Suppressor macrophage (primary cell): ENCODE measurements at regions not wholly inside any gene's neighbourhood (a gene's known extent, or its start where the extent isn't known, plus 50 kb on each side); places are given as distances from the start of the nearest gene placed in this dataset.

ENCODE experiments used
- DNase-seq, 4 experiments: peaks; one replicate each; pipeline ENCODE4 v3.0.0-alpha.2; 2020 to 2022

GRCh38 chr11:8323161-8323935, 59.7 kb upstream of the LMO1 start:
- DNase-seq = no peak

GRCh38 chr11:8321876-8322275, 58.2 kb upstream of the LMO1 start:
- no peak for DNase-seq

- peak in 3 of 4 experiments; percentile 33 to 59 (median 47) for DNase-seq
These were observed 56.4 kb upstream of the LMO1 start for GRCh38 chr11:8320076-8320475.

- no peak for DNase-seq
These were observed 54.9 kb upstream of the LMO1 start for GRCh38 chr11:8318536-8318935.

GRCh38 chr11:8317159-8317558, 53.5 kb upstream of the LMO1 start:
- no peak for DNase-seq

GRCh38 chr11:8315954-8316353, 52.3 kb upstream of the LMO1 start:
- no peak for DNase-seq

GRCh38 chr11:8315463-8315862, 51.8 kb upstream of the LMO1 start:
- DNase-seq = no peak

GRCh38 chr11:8314916-8315315, 51.2 kb upstream of the LMO1 start:
- DNase-seq = no peak

- no peak for DNase-seq
These were observed 49.9 kb upstream of the LMO1 start for GRCh38 chr11:8313504-8314090.
